ENCODE measurements at regions not wholly inside any gene's neighbourhood (a gene's known extent, or its start where the extent isn't known, plus 50 kb on each side); places are given as distances from the start of the nearest gene placed in this dataset.

GRCh38 chr6:84536885-84537638, 227.3 kb downstream of the TBX18 start:
- TF ChIP-seq CTCF (IDR thresholded peaks at IDR 0.05) (no peak), POLR2A (IDR thresholded peaks at IDR 0.05) (no peak)
